ENCODE measurements at regions not wholly inside any gene's neighbourhood (a gene's known extent, or its start where the extent isn't known, plus 50 kb on each side); places are given as distances from the start of the nearest gene placed in this dataset.

DNA sequence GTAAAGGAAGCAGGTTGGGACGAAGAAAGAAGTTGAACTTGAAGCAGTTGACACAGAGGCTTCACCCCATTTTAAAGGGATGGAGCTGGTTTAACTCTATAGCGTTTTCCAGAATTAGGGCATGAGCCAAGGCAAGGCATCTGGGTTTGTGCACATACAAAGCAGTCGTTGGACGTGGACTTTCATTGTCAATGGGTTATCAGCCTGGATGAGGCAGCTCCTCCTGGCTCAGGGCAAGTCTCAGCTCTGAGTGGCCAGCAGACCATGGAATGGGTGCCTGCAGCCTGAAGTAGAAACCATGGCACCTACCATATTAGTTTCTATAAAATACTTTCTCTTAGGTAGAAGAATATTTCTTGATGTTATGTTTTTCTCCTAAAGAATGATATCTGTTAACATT, 163.8 kb upstream of the KCNK2 start:
- TF ChIP-seq CTCF (conservative IDR thresholded peaks at IDR 0.05 in 1 of 2, IDR thresholded peaks at IDR 0.05 in 1 of 2; ENCODE audit: low read depth in 1 of 2, low read length in 2 of 2) (no peak), EZH2 (IDR thresholded peaks at IDR 0.05; ENCODE audit: low read length, missing control alignments) (no peak)
